ENCODE measurements at regions not wholly inside any gene's neighbourhood (a gene's known extent, or its start where the extent isn't known, plus 50 kb on each side); places are given as distances from the start of the nearest gene placed in this dataset.

- no peaks in the 10 kb centered on the region for H3K9me3 ChIP-seq (ENCODE audit: insufficient read depth, low read depth, low read length)
- WGBS (ENCODE audit: extremely low coverage, insufficient coverage, insufficient read length): no CpG with 5 or more reads among the region's 17 CpGs
- no peak overlapping the region for H2BK5ac ChIP-seq (ENCODE audit: low read depth, low read length, poor library complexity)
- H3K9ac ChIP-seq (ENCODE audit: low read length): no peak overlapping the region
- no peak overlapping the region for H4K91ac ChIP-seq (ENCODE audit: low read depth, low read length)
- H3K23ac ChIP-seq (ENCODE audit: low read length): no peak overlapping the region
- H3K14ac ChIP-seq (ENCODE audit: low read length): no peak overlapping the region
- DNase-seq: no peak
- no peak overlapping the region for H3K4me3 ChIP-seq (ENCODE audit: low read depth, low read length)
- no peak overlapping the region for H3K4ac ChIP-seq (ENCODE audit: low read depth, low read length)
- no peak overlapping the region for H3K4me2 ChIP-seq (ENCODE audit: low read length)
- H4K8ac ChIP-seq (ENCODE audit: low read depth, low read length): no peak overlapping the region
- no peak overlapping the region for H2AFZ ChIP-seq (ENCODE audit: insufficient read depth, low read length, poor library complexity)
- H2BK12ac ChIP-seq (ENCODE audit: low read length): no peak overlapping the region
- no peaks in the 10 kb centered on the region for H3K36me3 ChIP-seq (ENCODE audit: control insufficient read depth in 1 of 2, insufficient read depth in 2 of 2, low read length in 2 of 2)
- no peak overlapping the region for H2BK120ac ChIP-seq (ENCODE audit: insufficient read depth, low read length, poor library complexity)
- no peaks in the 10 kb centered on the region for H3K27me3 ChIP-seq (ENCODE audit: insufficient read depth, low read length)
- no peak overlapping the region for H2AK5ac ChIP-seq (ENCODE audit: low read length)
- H3K27ac ChIP-seq (ENCODE audit: low read depth, low read length): no peak overlapping the region
- H3K18ac ChIP-seq (ENCODE audit: low read length): no peak overlapping the region
- no peaks in the 10 kb centered on the region for H3K79me2 ChIP-seq (ENCODE audit: control insufficient read depth, insufficient read depth, low read length, poor library complexity)
- H4K12ac ChIP-seq (ENCODE audit: low read depth, low read length): no peak overlapping the region
- no peaks in the 10 kb centered on the region for H3K4me1 ChIP-seq (ENCODE audit: control insufficient read depth in 1 of 2, insufficient read depth in 2 of 2, low read length in 2 of 2)
- no peaks in the 10 kb centered on the region for H3K79me1 ChIP-seq (ENCODE audit: low read length)
Observed at GRCh38 chr13:54658771-54659170, 1630.2 kb downstream of the OLFM4 start.

GRCh38 chr13:54660277-54660676 is 1631.7 kb downstream of the OLFM4 start:
- no peak overlapping the region for H3K4me3 ChIP-seq (ENCODE audit: low read depth, low read length)
- no peaks in the 10 kb centered on the region for H3K79me1 ChIP-seq (ENCODE audit: low read length)
- no peak overlapping the region for H2AK5ac ChIP-seq (ENCODE audit: low read length)
- H3K4me1 ChIP-seq (ENCODE audit: control insufficient read depth in 1 of 2, insufficient read depth in 2 of 2, low read length in 2 of 2): no peaks in the 10 kb centered on the region
- H4K8ac ChIP-seq (ENCODE audit: low read depth, low read length): no peak overlapping the region
- no CpG with 5 or more reads among the region's 12 CpGs for WGBS (ENCODE audit: extremely low coverage, insufficient coverage, insufficient read length)
- no peaks in the 10 kb centered on the region for H3K27me3 ChIP-seq (ENCODE audit: insufficient read depth, low read length)
- no peak overlapping the region for H3K9ac ChIP-seq (ENCODE audit: low read length)
- H3K18ac ChIP-seq (ENCODE audit: low read length): no peak overlapping the region
- no peak overlapping the region for H2AFZ ChIP-seq (ENCODE audit: insufficient read depth, low read length, poor library complexity)
- no peaks in the 10 kb centered on the region for H3K79me2 ChIP-seq (ENCODE audit: control insufficient read depth, insufficient read depth, low read length, poor library complexity)
- H3K27ac ChIP-seq (ENCODE audit: low read depth, low read length): no peak overlapping the region
- H3K36me3 ChIP-seq (ENCODE audit: control insufficient read depth in 1 of 2, insufficient read depth in 2 of 2, low read length in 2 of 2): no peaks in the 10 kb centered on the region
- no peak overlapping the region for H3K14ac ChIP-seq (ENCODE audit: low read length)
- no peak overlapping the region for H4K91ac ChIP-seq (ENCODE audit: low read depth, low read length)
- no peak overlapping the region for H3K4me2 ChIP-seq (ENCODE audit: low read length)
- no peaks in the 10 kb centered on the region for H3K9me3 ChIP-seq (ENCODE audit: insufficient read depth, low read depth, low read length)
- no peak for DNase-seq
- H3K4ac ChIP-seq (ENCODE audit: low read depth, low read length): no peak overlapping the region
- H2BK12ac ChIP-seq (ENCODE audit: low read length): no peak overlapping the region
- H4K12ac ChIP-seq (ENCODE audit: low read depth, low read length): no peak overlapping the region
- H2BK5ac ChIP-seq (ENCODE audit: low read depth, low read length, poor library complexity): no peak overlapping the region
- no peak overlapping the region for H2BK120ac ChIP-seq (ENCODE audit: insufficient read depth, low read length, poor library complexity)
- no peak overlapping the region for H3K23ac ChIP-seq (ENCODE audit: low read length)

- Histone ChIP-seq H3K9ac (ENCODE audit: low read length) (no peak overlapping the region), H2AK5ac (ENCODE audit: low read length) (no peak overlapping the region), H3K9me3 (ENCODE audit: insufficient read depth, low read depth, low read length) (peaks cover 8% of the 10 kb centered on the region), H3K4me3 (ENCODE audit: low read depth, low read length) (no peak overlapping the region), H3K27ac (ENCODE audit: low read depth, low read length) (no peak overlapping the region), H4K8ac (ENCODE audit: low read depth, low read length) (no peak overlapping the region), H2BK120ac (ENCODE audit: insufficient read depth, low read length, poor library complexity) (no peak overlapping the region), H4K12ac (ENCODE audit: low read depth, low read length) (no peak overlapping the region), H3K18ac (ENCODE audit: low read length) (no peak overlapping the region), H2BK12ac (ENCODE audit: low read length) (no peak overlapping the region), H3K79me1 (ENCODE audit: low read length) (no peaks in the 10 kb centered on the region), H3K79me2 (ENCODE audit: control insufficient read depth, insufficient read depth, low read length, poor library complexity) (no peaks in the 10 kb centered on the region), H3K14ac (ENCODE audit: low read length) (no peak overlapping the region), H3K4ac (ENCODE audit: low read depth, low read length) (no peak overlapping the region), H3K4me2 (ENCODE audit: low read length) (no peak overlapping the region), H2AFZ (ENCODE audit: insufficient read depth, low read length, poor library complexity) (no peak overlapping the region), H3K4me1 (ENCODE audit: control insufficient read depth in 1 of 2, insufficient read depth in 2 of 2, low read length in 2 of 2) (no peaks in the 10 kb centered on the region), H3K23ac (ENCODE audit: low read length) (no peak overlapping the region), H3K27me3 (ENCODE audit: insufficient read depth, low read length) (no peaks in the 10 kb centered on the region), H4K91ac (ENCODE audit: low read depth, low read length) (no peak overlapping the region), H3K36me3 (ENCODE audit: control insufficient read depth in 1 of 2, insufficient read depth in 2 of 2, low read length in 2 of 2) (no peaks in the 10 kb centered on the region), H2BK5ac (ENCODE audit: low read depth, low read length, poor library complexity) (no peak overlapping the region)
- WGBS (ENCODE audit: extremely low coverage, insufficient coverage, insufficient read length): no CpG with 5 or more reads among the region's 22 CpGs
- DNase-seq: no peak
Observed at GRCh38 chr13:54676526-54677113, 1648.0 kb downstream of the OLFM4 start.

GRCh38 chr13:54682184-54682583 is 1653.6 kb downstream of the OLFM4 start:
- H3K27me3 ChIP-seq (ENCODE audit: insufficient read depth, low read length): no peaks in the 10 kb centered on the region
- WGBS (ENCODE audit: extremely low coverage, insufficient coverage, insufficient read length): 100% methylated on average over 1 of the region's 1 CpG
- peaks cover 2% of the 10 kb centered on the region for H3K9me3 ChIP-seq (ENCODE audit: insufficient read depth, low read depth, low read length)
- no peak overlapping the region for H3K4me2 ChIP-seq (ENCODE audit: low read length)
- H3K23ac ChIP-seq (ENCODE audit: low read length): no peak overlapping the region
- H4K91ac ChIP-seq (ENCODE audit: low read depth, low read length): no peak overlapping the region
- no peaks in the 10 kb centered on the region for H3K36me3 ChIP-seq (ENCODE audit: control insufficient read depth in 1 of 2, insufficient read depth in 2 of 2, low read length in 2 of 2)
- H3K14ac ChIP-seq (ENCODE audit: low read length): no peak overlapping the region
- H3K79me1 ChIP-seq (ENCODE audit: low read length): no peaks in the 10 kb centered on the region
- no peaks in the 10 kb centered on the region for H3K79me2 ChIP-seq (ENCODE audit: control insufficient read depth, insufficient read depth, low read length, poor library complexity)
- no peak overlapping the region for H2BK12ac ChIP-seq (ENCODE audit: low read length)
- DNase-seq: no peak
- H4K8ac ChIP-seq (ENCODE audit: low read depth, low read length): no peak overlapping the region
- no peaks in the 10 kb centered on the region for H3K4me1 ChIP-seq (ENCODE audit: control insufficient read depth in 1 of 2, insufficient read depth in 2 of 2, low read length in 2 of 2)
- H3K9ac ChIP-seq (ENCODE audit: low read length): no peak overlapping the region
- H3K4ac ChIP-seq (ENCODE audit: low read depth, low read length): no peak overlapping the region
- no peak overlapping the region for H2AFZ ChIP-seq (ENCODE audit: insufficient read depth, low read length, poor library complexity)
- no peak overlapping the region for H3K4me3 ChIP-seq (ENCODE audit: low read depth, low read length)
- no peak overlapping the region for H2BK5ac ChIP-seq (ENCODE audit: low read depth, low read length, poor library complexity)
- H3K18ac ChIP-seq (ENCODE audit: low read length): no peak overlapping the region
- no peak overlapping the region for H3K27ac ChIP-seq (ENCODE audit: low read depth, low read length)
- H2BK120ac ChIP-seq (ENCODE audit: insufficient read depth, low read length, poor library complexity): no peak overlapping the region
- no peak overlapping the region for H2AK5ac ChIP-seq (ENCODE audit: low read length)
- no peak overlapping the region for H4K12ac ChIP-seq (ENCODE audit: low read depth, low read length)
